Suppressor macrophage treated with lipopolysaccharide for 4 hours (primary cell): ENCODE measurements at regions not wholly inside any gene's neighbourhood (a gene's known extent, or its start where the extent isn't known, plus 50 kb on each side); places are given as distances from the start of the nearest gene placed in this dataset.
A peak's percentile ranks its signal among the peaks of the same experiment; 100 is the strongest.

Experiments
- DNase-seq: peaks from one replicate; pipeline ENCODE4 v3.0.0-alpha.2; 2020

- no peak for DNase-seq
Measured at GRCh38 chr11:70918242-70918641, 334.1 kb downstream of the SHANK2 start.

DNA sequence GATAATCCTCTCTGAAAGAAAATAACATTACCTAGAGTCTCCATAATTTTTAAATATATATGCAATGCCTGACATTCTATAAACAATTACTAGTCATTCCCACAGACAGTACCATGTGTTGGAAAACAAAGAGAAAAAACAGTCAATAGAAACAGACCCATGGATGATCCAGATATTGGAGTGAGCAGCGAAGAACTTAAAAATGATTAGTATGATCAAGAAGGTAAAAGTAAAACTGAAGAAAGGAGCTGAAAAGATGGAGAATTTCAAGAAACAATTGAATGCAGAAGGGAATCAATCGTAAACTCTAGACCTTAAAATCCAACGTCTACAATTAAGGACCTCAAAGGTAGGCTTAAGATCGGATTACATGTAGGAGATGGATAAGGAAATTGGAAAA is 330.6 kb downstream of the SHANK2 start:
- no peak for DNase-seq

- no peak for DNase-seq
Measured at GRCh38 chr11:70924108-70924507, 328.3 kb downstream of the SHANK2 start.

GRCh38 chr11:70925238-70925637 is 327.1 kb downstream of the SHANK2 start:
- no peak for DNase-seq

GRCh38 chr11:70926543-70927201 is 325.7 kb downstream of the SHANK2 start:
- no peak for DNase-seq

- no peak for DNase-seq
Measured at GRCh38 chr11:70928854-70929598, 323.4 kb downstream of the SHANK2 start.

GRCh38 chr11:70930215-70930614 is 322.2 kb downstream of the SHANK2 start:
- DNase-seq = no peak

GRCh38 chr11:70931430-70931829 is 320.9 kb downstream of the SHANK2 start:
- DNase-seq = no peak

GRCh38 chr11:70933981-70934583 is 318.3 kb downstream of the SHANK2 start:
- no peak for DNase-seq

GRCh38 chr11:70935006-70935768 is 317.2 kb downstream of the SHANK2 start:
- no peak for DNase-seq

DNA sequence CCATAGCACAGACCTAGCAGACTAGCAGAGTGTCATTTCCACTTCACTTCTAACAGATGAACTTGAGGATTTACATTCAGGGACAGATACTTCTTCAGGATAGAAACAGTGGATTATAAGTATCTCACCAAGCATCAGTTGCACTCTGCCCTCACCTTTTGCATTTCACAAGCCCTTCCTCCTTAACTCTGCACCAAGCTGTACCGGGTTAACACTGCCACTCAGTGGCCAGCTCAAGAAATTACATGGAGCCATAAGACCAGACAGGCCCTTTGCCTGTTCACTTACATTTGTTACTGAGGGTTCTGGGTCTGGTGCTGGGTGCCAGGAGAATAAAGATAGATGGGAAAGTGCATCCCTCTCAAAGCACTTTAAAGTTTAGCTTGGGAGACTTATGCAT is 309.8 kb downstream of the SHANK2 start:
- peak; percentile 9 for DNase-seq

- no peak for DNase-seq
Measured at GRCh38 chr11:70944141-70944540, 308.2 kb downstream of the SHANK2 start.

DNA sequence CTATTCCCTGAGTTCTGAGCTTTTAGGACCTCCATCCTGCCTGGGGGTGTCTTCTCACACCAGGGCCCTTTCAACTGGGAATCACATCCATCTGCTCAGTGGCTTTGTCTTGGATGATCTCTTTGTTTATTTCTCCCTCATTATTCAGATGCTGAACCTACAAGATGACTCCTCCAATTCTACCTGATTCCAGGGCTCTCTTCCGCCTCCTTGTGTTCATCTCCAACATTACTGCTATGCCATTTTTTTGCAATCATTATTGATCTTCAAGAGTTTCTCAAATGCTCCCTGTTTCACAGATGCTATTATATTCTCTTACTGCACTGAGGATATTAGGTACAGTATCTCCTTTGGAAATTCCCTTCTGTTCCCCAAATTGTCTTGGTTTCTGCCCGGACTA is 307.7 kb downstream of the SHANK2 start:
- no peak for DNase-seq

DNA sequence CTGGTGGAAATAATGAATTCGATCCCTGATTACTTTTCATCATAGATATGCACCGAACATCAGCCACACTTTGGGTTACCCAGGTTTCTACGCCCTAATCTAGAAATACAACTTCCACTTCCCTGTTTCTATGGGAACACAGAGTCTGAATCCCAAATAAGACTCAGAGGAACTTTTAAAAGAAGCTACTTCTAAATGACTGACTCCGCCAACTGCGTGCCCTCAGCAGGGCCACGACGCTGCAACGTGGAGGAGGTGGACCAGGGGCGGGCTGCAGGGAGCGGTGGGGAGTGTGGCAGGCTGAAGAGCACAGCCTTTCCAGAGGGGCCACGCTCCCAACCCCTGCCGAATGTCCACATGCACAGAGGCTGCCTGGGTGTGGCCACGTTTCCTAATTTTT is 304.0 kb downstream of the SHANK2 start:
- no peak for DNase-seq

DNA sequence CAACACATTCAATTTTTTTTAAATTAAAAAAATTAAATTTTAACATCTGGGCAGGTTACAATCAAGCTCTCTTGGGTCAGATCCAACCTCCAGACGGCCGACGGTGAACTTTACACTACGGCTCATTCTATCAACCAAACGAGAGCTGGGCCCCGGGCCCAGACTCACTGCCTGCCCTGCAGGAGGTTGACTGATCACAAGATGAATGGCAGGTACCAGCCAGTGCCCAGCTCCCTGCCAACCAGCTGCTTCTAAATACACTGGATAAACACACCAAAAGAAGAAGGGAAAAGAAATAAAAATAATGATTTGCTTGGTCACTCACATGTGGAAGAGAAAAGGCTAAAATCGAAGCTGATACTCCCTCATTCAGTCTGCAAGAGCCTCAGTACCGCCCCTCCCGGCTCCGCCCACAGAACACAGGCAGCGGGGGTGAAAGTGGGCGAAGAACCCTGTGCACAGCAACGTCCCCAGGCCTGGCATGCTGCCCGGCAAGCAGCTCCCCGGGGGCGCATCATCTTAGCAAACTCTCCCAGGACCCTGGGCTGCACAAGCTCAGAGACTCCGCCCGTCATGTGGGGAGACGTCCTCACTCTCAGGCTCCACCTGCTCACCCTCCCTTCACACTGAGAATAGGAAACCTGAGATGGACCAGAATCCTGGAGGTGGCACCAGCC is 303.4 kb downstream of the SHANK2 start:
- no peak for DNase-seq

DNA sequence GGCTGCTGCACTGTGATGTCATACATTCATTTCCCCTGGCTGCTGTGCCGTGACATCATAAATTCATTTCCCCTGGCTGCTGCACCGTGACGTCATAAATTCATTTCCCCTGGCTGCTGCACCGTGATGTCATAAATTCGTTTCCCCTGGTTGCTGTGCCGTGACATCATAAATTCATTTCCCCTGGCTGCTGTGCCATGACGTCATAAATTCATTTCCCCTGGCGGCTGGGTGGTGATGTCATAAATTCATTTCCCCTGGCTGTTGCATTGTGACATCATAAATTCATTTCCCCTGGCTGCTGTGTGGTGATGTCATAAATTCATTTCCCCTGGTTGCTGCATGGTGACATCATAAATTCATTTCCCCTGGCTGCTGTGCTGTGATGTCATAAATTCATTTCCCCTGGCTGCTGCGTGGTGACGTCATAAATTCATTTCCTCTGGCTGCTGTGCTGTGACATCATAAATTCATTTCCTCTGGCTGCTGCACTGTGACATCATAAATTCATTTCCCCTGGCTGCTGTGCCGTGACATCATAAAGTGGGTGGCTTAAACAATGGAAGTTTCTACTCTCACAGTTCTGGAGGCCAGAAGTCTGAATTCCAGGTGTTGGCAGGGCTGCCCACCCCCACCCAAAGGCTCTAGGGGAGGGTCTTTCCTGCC is 301.1 kb downstream of the SHANK2 start:
- DNase-seq = no peak

DNA sequence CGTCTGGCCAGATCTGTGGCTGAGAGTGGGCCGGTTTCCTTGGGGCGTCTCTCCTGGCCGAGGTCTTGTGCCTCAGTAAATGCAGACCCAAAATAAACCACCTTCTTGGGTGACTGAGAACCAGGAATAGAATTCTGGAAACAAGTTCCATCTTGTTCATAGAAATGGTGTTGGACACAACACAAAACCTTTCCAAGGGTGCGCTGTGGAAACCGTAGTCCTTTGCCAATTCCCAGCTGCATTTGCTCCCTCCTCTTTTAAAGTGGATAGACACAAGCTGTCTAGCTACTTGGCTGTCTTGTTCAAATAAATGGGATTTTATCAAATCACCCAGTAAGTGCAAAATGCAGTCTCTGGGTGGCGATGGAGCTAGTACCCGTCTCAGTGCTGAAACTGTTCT is 300.2 kb downstream of the SHANK2 start:
- no peak for DNase-seq

DNA sequence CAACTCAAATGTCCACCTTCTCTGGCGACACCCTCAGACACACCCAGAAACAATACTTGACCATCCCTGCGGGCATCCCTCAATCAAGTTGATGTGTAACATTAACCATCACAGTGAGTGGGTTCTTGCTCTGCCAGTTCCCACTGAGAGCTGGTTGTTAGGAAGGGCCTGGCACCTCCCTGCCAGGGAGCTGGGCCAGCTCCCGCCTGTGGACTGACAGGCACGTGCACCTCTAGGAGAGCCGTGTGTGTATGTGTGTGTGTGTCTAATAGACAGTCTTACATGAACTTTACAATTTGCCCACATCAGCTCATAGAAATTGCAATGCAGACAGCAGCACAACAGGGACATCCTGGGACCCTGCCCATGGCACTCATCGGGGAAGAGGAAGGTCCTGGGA is 298.7 kb downstream of the SHANK2 start:
- no peak for DNase-seq

DNA sequence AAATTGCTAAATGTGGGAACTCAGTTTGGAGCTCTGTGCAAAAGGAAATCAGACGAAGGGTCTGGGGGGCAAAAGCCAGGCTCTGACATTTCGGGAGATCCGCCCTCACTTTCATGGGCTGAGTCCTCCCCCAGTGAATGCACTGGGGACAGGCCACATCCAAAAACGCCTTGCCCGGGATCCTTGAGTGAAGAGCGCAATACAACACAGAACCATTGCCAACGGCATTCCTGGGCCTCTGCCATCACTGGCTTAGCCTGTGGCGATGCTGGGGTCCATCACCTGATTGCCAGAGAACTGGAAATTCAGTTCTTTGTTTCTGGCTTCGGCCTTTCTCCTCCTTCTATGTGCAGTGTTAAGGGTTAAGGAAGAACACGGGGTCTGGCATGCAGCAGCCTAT is 297.9 kb downstream of the SHANK2 start:
- no peak for DNase-seq
